Dermis microvascular lymphatic vessel endothelial cell (primary cell): ENCODE measurements at regions not wholly inside any gene's neighbourhood (a gene's known extent, or its start where the extent isn't known, plus 50 kb on each side); places are given as distances from the start of the nearest gene placed in this dataset.

Source experiments
- DNase-seq, 2 donors: peaks; one replicate each; pipeline versions ENCODE4 v3.0.0 to v3.0.0-alpha.2; 2010; ENCODE audit warnings: low read depth in 2 of 2

DNA sequence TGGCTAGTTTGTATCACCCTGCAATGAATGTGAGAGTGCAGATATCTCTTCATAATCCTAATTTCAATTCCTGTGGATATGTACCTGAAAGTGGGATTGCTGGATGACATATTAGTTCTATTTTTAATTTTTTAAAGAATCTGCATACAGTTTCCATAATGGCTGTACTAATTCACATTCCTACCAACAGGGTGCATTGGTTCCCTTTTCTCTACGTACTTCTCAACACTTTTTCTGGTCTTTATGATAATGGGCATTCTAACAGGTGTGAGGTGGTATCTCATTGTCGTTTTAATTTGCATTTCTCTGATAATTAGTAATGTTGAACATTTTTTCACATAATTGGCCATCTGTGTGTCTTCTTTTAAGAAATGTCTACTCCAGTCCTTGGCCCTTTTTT is 927.5 kb downstream of the DTWD2 start:
- no peak for DNase-seq

GRCh38 chr5:118052503-118052902 is 935.8 kb downstream of the DTWD2 start:
- DNase-seq = no peak

DNA sequence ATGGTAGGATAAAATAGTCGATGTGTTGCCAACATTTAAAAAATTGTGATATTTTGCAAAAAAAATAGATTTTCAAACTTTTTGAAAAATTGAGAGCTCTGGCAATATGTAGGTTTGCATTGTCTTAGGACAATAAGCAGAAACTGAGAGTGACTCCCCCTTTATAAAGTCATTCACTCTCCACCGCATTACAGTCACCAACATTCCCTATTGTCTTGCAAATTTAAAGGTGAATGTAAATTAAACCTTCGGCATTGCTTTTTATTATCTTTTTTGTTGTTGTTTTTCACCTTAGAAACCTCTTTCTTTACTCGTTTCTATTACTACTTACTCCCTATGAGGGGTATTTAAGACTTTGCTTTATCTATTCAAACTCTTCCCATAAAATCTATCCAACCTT is 944.2 kb downstream of the DTWD2 start:
- no peak for DNase-seq

- no peak for DNase-seq
Observed at GRCh38 chr5:118043531-118043930, 944.8 kb downstream of the DTWD2 start.

DNA sequence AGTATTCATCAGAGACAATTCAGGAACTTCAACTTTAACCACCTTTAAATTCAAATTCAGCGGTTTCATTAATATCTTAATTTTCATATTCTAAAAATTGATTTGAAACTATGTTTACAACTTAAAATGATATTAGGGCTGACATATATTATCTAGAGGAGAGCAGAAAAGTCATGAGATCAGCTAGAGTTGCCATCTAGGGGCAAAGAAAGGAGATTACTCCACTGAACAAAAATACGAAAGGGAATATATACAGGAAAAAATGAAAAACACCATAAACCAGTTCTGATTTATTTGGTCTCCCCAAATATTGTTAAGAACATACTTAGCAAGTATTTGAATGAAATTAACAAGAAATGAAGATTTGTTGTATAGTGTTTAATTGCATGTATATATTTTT is 946.3 kb downstream of the DTWD2 start:
- DNase-seq = no peak

DNA sequence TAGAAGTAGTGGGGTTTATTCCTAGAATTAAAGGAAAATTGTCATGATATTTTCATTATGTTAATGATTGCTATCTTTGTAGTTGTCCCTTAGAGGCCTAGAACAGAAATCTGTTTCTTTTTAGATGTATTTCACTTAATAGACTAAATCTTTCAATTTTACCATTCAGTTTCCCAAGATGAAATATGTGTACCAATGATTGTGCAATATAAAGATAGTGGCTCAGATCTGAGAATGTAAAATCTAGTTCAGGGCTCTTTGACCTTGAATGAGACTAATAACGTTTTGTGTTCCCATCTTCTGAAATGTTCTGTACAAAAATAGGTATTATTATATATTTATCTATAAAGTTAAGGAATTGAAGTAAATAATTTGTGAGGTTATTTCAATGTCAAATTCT is 947.9 kb downstream of the DTWD2 start:
- no peak for DNase-seq

- no peak for DNase-seq
Observed at GRCh38 chr5:118033686-118034338, 954.5 kb downstream of the DTWD2 start.

- DNase-seq = no peak
Observed at GRCh38 chr5:118029807-118030206, 958.5 kb downstream of the DTWD2 start.

GRCh38 chr5:118022062-118022461 is 966.3 kb downstream of the DTWD2 start:
- DNase-seq = no peak

- no peak for DNase-seq
Observed at GRCh38 chr5:118017536-118017935, 970.8 kb downstream of the DTWD2 start.

- no peak for DNase-seq
Observed at GRCh38 chr5:118016396-118016795, 972.0 kb downstream of the DTWD2 start.

GRCh38 chr5:118015511-118015910 is 972.8 kb downstream of the DTWD2 start:
- no peak for DNase-seq

DNA sequence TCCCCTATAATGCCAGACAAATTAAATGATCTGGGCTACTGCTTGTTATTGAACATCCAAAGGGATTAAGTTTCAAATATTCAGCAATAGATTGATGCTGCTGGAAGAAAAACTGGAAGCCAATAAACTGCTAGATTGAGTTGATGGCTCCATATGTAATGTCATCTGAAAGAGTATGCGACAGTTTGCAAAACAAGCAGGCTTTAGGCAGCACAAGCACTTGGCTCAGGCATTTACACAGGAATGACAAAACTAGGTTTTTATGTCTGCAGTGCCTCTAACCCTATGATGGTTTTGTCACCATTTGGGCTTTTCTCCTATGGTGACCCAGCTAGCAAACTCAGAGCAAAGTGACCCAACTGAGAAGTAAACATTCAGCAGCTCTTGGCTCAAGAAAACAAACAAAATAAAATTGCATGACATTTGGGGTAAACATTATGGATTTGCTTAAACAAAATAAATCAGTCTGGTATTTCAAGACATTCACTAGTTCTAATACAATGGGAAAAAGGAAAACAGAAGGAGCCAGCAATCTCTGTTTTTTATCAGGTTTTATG is 978.5 kb downstream of the DTWD2 start:
- DNase-seq = no peak

DNA sequence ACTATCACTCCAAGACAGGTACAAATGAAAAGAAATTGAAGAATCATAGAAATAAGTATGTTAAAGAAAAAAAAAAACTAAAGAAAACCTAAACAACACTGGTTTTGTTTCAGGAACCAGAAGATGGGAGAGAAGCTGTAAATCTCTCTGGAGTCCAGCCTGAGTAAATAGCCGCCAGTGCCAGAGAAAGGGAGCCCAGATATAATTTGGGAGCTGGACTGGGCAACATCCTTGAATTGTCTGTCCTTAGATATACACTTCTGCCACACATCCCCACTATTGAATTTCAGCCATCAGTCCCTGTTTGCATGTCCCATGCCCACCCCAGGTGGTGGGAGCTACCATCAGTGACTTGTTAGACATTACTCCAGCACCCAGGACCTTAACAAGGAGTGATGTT is 979.6 kb downstream of the DTWD2 start:
- no peak for DNase-seq

DNA sequence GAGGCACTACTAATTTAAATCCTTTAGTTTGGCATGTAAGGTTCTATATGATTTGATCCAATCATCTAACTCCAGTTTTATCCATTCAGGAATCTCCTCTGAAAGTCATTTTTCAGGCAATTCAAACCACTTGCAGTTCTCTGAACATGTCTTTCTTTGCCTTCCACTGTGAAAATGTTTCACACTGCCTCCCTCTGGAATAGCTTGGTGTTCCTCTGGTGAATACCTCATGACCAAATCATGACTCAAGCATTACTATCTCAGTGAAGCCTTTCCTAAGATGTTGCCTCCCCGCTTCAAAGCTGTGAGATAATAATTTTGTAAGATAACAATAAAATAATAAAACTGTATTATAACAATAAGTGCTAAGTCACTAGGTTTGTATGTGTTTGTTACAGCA is 981.1 kb downstream of the DTWD2 start:
- no peak for DNase-seq

GRCh38 chr5:118006219-118006618 is 982.1 kb downstream of the DTWD2 start:
- no peak for DNase-seq

DNA sequence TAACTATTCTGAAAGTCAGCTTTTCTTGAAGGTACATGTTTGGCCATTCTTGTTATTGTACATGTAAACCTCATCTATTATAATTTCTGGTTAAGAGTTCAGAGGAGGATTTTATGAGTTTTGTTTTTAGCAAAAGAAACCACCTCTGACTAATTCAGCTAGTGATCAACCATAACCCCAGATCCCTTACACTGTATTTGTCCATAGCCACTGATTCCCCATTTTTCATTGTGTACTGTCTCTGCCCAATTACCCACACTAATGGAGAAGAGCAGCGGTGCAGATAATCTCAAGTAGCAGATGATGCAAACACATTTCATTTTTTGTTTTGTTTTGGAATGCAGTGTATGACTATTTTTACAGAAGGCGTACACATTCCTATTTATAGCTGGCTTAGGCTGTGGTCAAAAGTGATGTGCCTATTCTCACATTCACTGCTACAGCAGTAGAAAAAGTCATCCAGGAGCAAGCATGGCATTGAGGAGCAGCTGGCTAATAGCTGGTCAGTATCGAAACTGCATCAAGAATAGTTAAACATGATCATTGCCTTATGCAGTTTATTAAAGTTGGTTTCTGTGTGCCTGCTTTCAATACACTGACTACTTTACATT is 988.3 kb downstream of the DTWD2 start:
- no peak for DNase-seq

DNA sequence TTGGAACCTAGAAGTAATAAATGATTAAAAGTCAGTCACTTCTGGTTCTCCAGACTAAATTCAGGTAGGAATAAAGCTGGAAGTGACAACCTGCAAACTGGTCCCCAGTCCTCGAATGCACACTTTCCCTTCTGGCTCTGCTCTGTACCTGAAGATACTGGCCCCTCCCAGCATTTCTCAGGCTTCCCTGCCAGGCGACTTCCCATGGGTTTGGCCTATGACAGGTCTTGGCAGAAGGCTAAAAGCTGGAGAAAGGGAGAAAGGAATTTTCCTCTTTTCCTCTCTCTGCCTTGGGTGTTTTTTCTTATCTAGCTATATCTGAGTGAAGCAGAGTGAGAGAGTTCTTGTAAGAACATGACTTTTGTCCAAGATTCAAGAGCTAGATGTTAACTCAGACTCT is 1005.7 kb downstream of the DTWD2 start:
- DNase-seq = no peak

GRCh38 chr5:117973785-117974184 is 1014.6 kb downstream of the DTWD2 start:
- no peak for DNase-seq

DNA sequence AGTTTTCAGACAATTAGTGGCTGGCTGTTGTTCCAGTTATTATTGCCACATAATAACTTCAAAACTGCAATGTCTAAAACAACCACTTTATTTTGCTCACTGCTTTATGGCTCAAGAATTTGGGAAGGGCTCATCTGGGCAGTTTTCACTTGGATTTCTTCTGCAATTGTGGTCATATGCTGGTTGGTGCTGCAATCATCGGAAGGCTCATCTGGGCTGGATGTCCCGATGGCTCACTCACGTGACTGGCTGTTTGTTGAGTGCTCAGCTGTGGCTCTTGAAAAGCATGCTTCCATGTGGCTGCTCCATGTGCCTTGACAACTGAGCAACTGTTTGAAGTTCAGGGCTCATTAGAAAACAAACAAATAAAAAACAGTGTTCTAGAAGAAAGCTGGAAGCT is 1032.5 kb downstream of the DTWD2 start:
- no peak for DNase-seq

GRCh38 chr5:117954331-117954730 is 1034.0 kb downstream of the DTWD2 start:
- no peak for DNase-seq

GRCh38 chr5:117953272-117953671 is 1035.1 kb downstream of the DTWD2 start:
- no peak for DNase-seq

- DNase-seq = no peak
Observed at GRCh38 chr5:117947836-117948235, 1040.5 kb downstream of the DTWD2 start.
